PFSK-1 (cell line): ENCODE measurements at regions not wholly inside any gene's neighbourhood (a gene's known extent, or its start where the extent isn't known, plus 50 kb on each side); places are given as distances from the start of the nearest gene placed in this dataset.

Experiments used
- FOXP2 ChIP-seq: optimal IDR thresholded peaks from 2 replicates; pipeline ENCODE3; 2011; ENCODE audit warnings: borderline replicate concordance, control low read depth, inconsistent platforms; ENCODE audit not compliant: insufficient read depth; ENCODE audit errors: extremely low read length, extremely low read depth
- POLR2AphosphoS5 ChIP-seq: IDR thresholded peaks from 2 replicates; pipeline ENCODE4 v1.6.1; 2012; ENCODE audit warnings: low read depth, mild to moderate bottlenecking, control low read depth, low read length, moderate library complexity
- REST ChIP-seq, 2 experiments: IDR thresholded peaks; 2 replicates each; pipeline versions ENCODE4 v1.6.1 to v1.8.0; 2011 to 2012; ENCODE audit warnings: low read depth in 2 of 2, low read length in 2 of 2, control low read depth in 1 of 2, inconsistent platforms in 1 of 2, mild to moderate bottlenecking in 1 of 2, moderate library complexity in 1 of 2; ENCODE audit not compliant: insufficient read depth in 1 of 2
- SIN3A ChIP-seq: IDR thresholded peaks from 2 replicates; pipeline ENCODE4 v1.6.1; 2012; ENCODE audit warnings: mild to moderate bottlenecking, low read length, moderate library complexity, borderline replicate concordance; ENCODE audit not compliant: insufficient read depth
- TAF1 ChIP-seq: IDR thresholded peaks from 2 replicates; pipeline ENCODE4 v1.6.1; 2012; ENCODE audit warnings: low read length, control low read depth, borderline replicate concordance; ENCODE audit not compliant: insufficient read depth

GRCh38 chr6:125631165-125631564 is 118.3 kb upstream of the HEY2 start:
- TF ChIP-seq TAF1 (no peak), POLR2AphosphoS5 (no peak), REST (IDR thresholded peaks at IDR 0.05; ENCODE audit: insufficient read depth in 1 of 2, low read depth in 2 of 2, low read length in 2 of 2) (no peak), SIN3A (no peak), FOXP2 (no peak)
